A549 (cell line): ENCODE measurements at regions not wholly inside any gene's neighbourhood (a gene's known extent, or its start where the extent isn't known, plus 50 kb on each side); places are given as distances from the start of the nearest gene placed in this dataset.

Experiments
- ATAC-seq, 2 experiments: fragments of 200-7000 bp in 1 of 2; fragments of >200 bp in 1 of 2; cut with Nextera tagmentation in 1 of 2; cut with Tn5 transposase in 1 of 2; 3 replicates each; pipeline versions ENCODE4 v1.8.0 to v1.9.1; 2018 to 2020; ENCODE audit warnings: mild to moderate bottlenecking in 1 of 2, moderate library complexity in 1 of 2
- CTCF ChIA-PET: fragments of 300-600 bp; sonication (Branson Sonifier 250); formaldehyde crosslinking; extraction: SDS; loops from one replicate; lab custom pipeline; 2021; ENCODE audit warnings: antibody characterized with exemption, inconsistent platforms; lab: Yijun Ruan, JAX
- POLR2A ChIA-PET: fragments of 350-600 bp; formaldehyde crosslinking; extraction: SDS; loops from one replicate; lab custom pipeline; 2021; ENCODE audit warnings: antibody characterized with exemption, inconsistent platforms; lab: Yijun Ruan, JAX
- DNase-seq, 2 experiments: peaks; one replicate each; pipeline versions ENCODE4 v3.0.0 to v3.0.0-alpha.2; 2011 to 2016; ENCODE audit warnings: low read depth in 1 of 2, low spot score in 1 of 2
- FAIRE-seq: peaks from 2 replicates; lab custom pipeline; 2011; peaks lifted over from hg19 to GRCh38; lab: Jason Lieb, UNC
- H3K27ac ChIP-seq, 2 experiments: fragments of >200 bp; sonication (Bioruptor Twin); formaldehyde crosslinking; 3 replicates each; pipeline ENCODE4 v1.5.1; 2016 to 2017
- H3K4me1 ChIP-seq: fragments of >200 bp; sonication (Bioruptor Twin); formaldehyde crosslinking; 3 replicates; pipeline ENCODE4 v1.6.1; 2016
- H3K4me2 ChIP-seq: fragments of >200 bp; sonication (Bioruptor Twin); formaldehyde crosslinking; 3 replicates; pipeline ENCODE4 v1.6.1; 2016
- H3K4me3 ChIP-seq: fragments of >200 bp; sonication (Bioruptor Twin); formaldehyde crosslinking; 3 replicates; pipeline ENCODE4 v1.5.1; 2016
- H3K9me3 ChIP-seq: fragments of >200 bp; sonication (Bioruptor Twin); formaldehyde crosslinking; 3 replicates; pipeline ENCODE4 v1.6.1; 2016
- BHLHE40 ChIP-seq: IDR thresholded peaks from 2 replicates; pipeline ENCODE4 v1.6.1; 2012; ENCODE audit warnings: low read depth, low read length, inconsistent platforms
- CBX2 ChIP-seq: fragments of 200-600 bp; sonication (generic); IDR thresholded peaks from 2 replicates; pipeline ENCODE4 v1.6.1; 2016; ENCODE audit warnings: low read depth, mild to moderate bottlenecking, borderline replicate concordance
- CBX8 ChIP-seq: fragments of 200-600 bp; sonication (generic); IDR thresholded peaks from 2 replicates; pipeline ENCODE4 v1.6.1; 2016
- CEBPB ChIP-seq, 2 experiments: fragments of >200 bp in 1 of 2; sonication (Bioruptor Twin) in 1 of 2; formaldehyde crosslinking in 1 of 2; IDR thresholded peaks; 2 replicates each; pipeline ENCODE4 v1.6.1; 2012 to 2016
- EHF ChIP-seq: fragments of 250-450 bp; sonication (Bioruptor Pico); IDR thresholded peaks from 2 replicates; pipeline ENCODE4 v1.5.0; 2020; ENCODE audit warnings: mild to moderate bottlenecking
- EHMT2 ChIP-seq: fragments of 200-600 bp; sonication (generic); IDR thresholded peaks from 2 replicates; pipeline ENCODE4 v1.6.1; 2016; ENCODE audit warnings: antibody characterized with exemption, low read depth, mild to moderate bottlenecking, moderate library complexity
- EP300 ChIP-seq, 2 experiments: fragments of >200 bp; sonication (Bioruptor Twin); formaldehyde crosslinking; IDR thresholded peaks; 2 replicates in 1 of 2; 3 replicates in 1 of 2; pipeline ENCODE4 v1.6.1; 2016 to 2017
- ESRRA ChIP-seq: fragments of 150-350 bp; IDR thresholded peaks from 2 replicates; pipeline ENCODE4 v1.6.1; 2014; ENCODE audit warnings: mild to moderate bottlenecking, low read length, borderline replicate concordance
- FOSL2 ChIP-seq, 2 experiments: fragments of 450-650 bp in 1 of 2; fragments of >200 bp in 1 of 2; sonication (Bioruptor Twin) in 1 of 2; formaldehyde crosslinking; IDR thresholded peaks; 2 replicates each; pipeline versions ENCODE4 v1.5.0 to v1.6.1; 2016 to 2020; ENCODE audit warnings: mild to moderate bottlenecking in 1 of 2, moderate library complexity in 1 of 2
- FOXS1 ChIP-seq: fragments of 250-450 bp; sonication (Bioruptor Pico); IDR thresholded peaks from 2 replicates; pipeline ENCODE4 v1.5.0; 2020; ENCODE audit warnings: mild to moderate bottlenecking, moderate library complexity
- GATA3 ChIP-seq: IDR thresholded peaks from 2 replicates; pipeline ENCODE4 v1.6.1; 2012; ENCODE audit warnings: borderline replicate concordance
- HOXB13 ChIP-seq: fragments of 250-450 bp; sonication (Bioruptor Pico); IDR thresholded peaks from 2 replicates; pipeline ENCODE4 v1.5.0; 2020; ENCODE audit warnings: low read depth, mild to moderate bottlenecking, moderate library complexity
- MYC ChIP-seq: IDR thresholded peaks from 2 replicates; pipeline ENCODE4 v1.6.1; 2012; ENCODE audit warnings: mild to moderate bottlenecking, inconsistent platforms, low read length, improper control_type of control experiment, borderline replicate concordance
- NFE2L2 ChIP-seq: fragments of 150-350 bp; conservative IDR thresholded peaks from 2 replicates; pipeline ENCODE4 v1.6.1; 2014; ENCODE audit warnings: low read length
- NPAS2 ChIP-seq: fragments of 250-450 bp; sonication (Bioruptor Pico); IDR thresholded peaks from 2 replicates; pipeline ENCODE4 v1.8.0; 2022; ENCODE audit warnings: mild to moderate bottlenecking, moderate library complexity, borderline replicate concordance
- POLR2AphosphoS2 ChIP-seq: conservative IDR thresholded peaks from 2 replicates; pipeline ENCODE4 v1.6.1; 2012; ENCODE audit warnings: low read length, improper control_type of control experiment, inconsistent platforms
- RARB ChIP-seq: fragments of 250-450 bp; sonication (Bioruptor Pico); IDR thresholded peaks from 2 replicates; pipeline ENCODE4 v1.8.0; 2021; ENCODE audit warnings: mild to moderate bottlenecking, moderate library complexity
- RCOR1 ChIP-seq: fragments of 150-350 bp; IDR thresholded peaks from 2 replicates; pipeline ENCODE4 v1.6.1; 2014; ENCODE audit warnings: antibody characterized with exemption, low read length, low read depth
- RFX5 ChIP-seq: fragments of 450-650 bp; IDR thresholded peaks from 2 replicates; pipeline ENCODE4 v1.7.1; 2014; ENCODE audit warnings: antibody characterized with exemption, mild to moderate bottlenecking, moderate library complexity
- RNF2 ChIP-seq: fragments of 200-600 bp; sonication (generic); IDR thresholded peaks from 2 replicates; pipeline ENCODE4 v1.6.1; 2016; ENCODE audit warnings: low read depth, mild to moderate bottlenecking, antibody characterized with exemption, moderate library complexity, borderline replicate concordance
- ZFP36 ChIP-seq: fragments of 450-650 bp; IDR thresholded peaks from 2 replicates; pipeline ENCODE4 v1.6.1; 2014; ENCODE audit warnings: borderline replicate concordance; ENCODE audit not compliant: partially characterized antibody
- ZNF302 ChIP-seq: fragments of 250-450 bp; sonication (Bioruptor Pico); IDR thresholded peaks from 2 replicates; pipeline ENCODE4 v1.9.0; 2021; ENCODE audit warnings: inconsistent platforms, mild to moderate bottlenecking, moderate library complexity
- WGBS: methylation state at CpG from one replicate; pipeline ENCODE4 v1.1.6; 2017; ENCODE audit errors: missing lambda C conversion rate; 5-methylcytosine and 5-hydroxymethylcytosine counted together
- TF ChIP-seq, protein P1 (sequence below): IDR thresholded peaks from 2 replicates; pipeline ENCODE4 v1.6.1; 2012
- TF ChIP-seq, protein P2 (sequence below): fragments of 150-350 bp; IDR thresholded peaks from 2 replicates; pipeline ENCODE4 v1.6.1; 2014; ENCODE audit warnings: low read depth, mild to moderate bottlenecking, low read length
- TF ChIP-seq, protein P3 (sequence below): IDR thresholded peaks from 2 replicates; pipeline ENCODE4 v1.6.1; 2012
- TF ChIP-seq, protein P4 (sequence below): fragments of 200-600 bp; sonication (generic); IDR thresholded peaks from 2 replicates; pipeline ENCODE4 v1.6.1; 2016; ENCODE audit warnings: antibody characterized with exemption, mild to moderate bottlenecking, moderate library complexity

DNA sequence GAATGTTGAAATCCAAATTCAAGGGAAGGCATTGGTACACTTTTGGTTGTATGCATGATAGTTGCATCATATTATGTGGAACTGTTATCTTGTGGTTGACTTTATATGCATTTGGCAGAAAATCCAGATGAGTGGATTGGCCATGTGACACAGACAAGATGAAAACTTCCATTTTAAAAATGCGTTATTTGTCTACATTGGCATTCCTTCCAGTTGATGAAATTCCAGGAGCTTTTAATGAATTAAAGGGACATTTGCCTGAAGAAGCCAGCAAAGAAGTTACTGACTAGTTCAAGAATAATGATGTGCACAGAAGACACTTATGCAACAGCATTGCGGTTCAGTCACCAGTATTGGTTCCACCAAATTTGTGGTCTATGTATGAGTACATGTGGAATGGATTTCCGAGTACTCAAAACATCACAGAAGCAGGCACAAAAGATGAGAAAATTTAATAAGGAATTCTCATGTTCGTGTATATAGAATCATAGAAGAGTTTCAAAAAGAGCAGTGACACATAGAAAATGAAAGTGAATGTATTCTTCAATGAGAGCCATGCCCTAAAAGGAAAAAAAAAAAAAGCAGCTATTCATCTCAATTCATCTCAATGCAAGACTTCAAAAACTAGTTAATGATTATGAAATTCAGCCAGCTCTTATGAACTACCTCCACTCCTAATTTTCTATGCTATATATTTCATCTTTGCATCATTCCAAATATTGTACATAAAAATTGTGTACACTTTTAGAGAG is 232.1 kb downstream of the RBM43 start:
- 53% methylated on average over 4 of the region's 4 CpGs for WGBS

DNA sequence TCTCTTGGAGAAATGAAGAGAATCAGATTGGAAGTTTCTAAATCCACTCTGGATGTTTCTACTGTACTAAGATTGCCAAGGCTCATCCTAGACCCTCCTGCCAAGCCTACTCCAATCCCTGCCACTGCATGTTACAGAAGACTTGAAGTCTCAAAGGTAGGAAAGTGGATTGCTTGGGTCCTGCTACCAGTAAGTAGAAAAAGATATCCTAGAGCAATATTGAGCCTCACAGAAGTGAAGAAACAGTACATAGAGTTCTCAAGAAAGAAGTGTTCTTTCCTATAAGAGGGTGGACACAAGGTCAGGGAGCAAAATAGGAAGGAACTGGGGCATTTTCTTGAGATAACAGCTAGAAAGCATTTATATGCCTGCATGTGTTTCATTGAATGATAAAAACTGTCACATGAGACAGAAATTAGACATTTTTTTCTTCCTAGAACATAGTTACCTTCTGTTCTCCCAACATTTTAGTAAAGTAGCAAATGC is 232.9 kb downstream of the RBM43 start:
- no peaks in the 10 kb centered on the region for H3K4me1 ChIP-seq
- DNase-seq (no peak), ATAC-seq (no peak), FAIRE-seq (no peak)
- POLR2A ChIA-PET: no interaction called here
- TF ChIP-seq EHF (CRISPR knock-in tag): no peak
- TF ChIP-seq NPAS2: no peak
- TF ChIP-seq, protein P1, sequence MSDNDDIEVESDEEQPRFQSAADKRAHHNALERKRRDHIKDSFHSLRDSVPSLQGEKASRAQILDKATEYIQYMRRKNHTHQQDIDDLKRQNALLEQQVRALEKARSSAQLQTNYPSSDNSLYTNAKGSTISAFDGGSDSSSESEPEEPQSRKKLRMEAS: no peak
- TF ChIP-seq RCOR1: no peak
- TF ChIP-seq FOXS1 (CRISPR knock-in tag): no peak
- TF ChIP-seq CBX8: no peak
- TF ChIP-seq GATA3: no peak
- TF ChIP-seq, protein P2, sequence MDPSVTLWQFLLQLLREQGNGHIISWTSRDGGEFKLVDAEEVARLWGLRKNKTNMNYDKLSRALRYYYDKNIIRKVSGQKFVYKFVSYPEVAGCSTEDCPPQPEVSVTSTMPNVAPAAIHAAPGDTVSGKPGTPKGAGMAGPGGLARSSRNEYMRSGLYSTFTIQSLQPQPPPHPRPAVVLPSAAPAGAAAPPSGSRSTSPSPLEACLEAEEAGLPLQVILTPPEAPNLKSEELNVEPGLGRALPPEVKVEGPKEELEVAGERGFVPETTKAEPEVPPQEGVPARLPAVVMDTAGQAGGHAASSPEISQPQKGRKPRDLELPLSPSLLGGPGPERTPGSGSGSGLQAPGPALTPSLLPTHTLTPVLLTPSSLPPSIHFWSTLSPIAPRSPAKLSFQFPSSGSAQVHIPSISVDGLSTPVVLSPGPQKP: no peak
- TF ChIP-seq, protein P3, sequence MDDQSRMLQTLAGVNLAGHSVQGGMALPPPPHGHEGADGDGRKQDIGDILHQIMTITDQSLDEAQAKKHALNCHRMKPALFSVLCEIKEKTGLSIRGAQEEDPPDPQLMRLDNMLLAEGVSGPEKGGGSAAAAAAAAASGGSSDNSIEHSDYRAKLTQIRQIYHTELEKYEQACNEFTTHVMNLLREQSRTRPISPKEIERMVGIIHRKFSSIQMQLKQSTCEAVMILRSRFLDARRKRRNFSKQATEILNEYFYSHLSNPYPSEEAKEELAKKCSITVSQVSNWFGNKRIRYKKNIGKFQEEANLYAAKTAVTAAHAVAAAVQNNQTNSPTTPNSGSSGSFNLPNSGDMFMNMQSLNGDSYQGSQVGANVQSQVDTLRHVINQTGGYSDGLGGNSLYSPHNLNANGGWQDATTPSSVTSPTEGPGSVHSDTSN: no peak
- TF ChIP-seq EHMT2: no peak
- no peak for TF ChIP-seq ZFP36
- TF ChIP-seq FOSL2 (IDR thresholded peaks at IDR 0.05): no peak
- TF ChIP-seq FOSL2 (CRISPR knock-in tag; IDR thresholded peaks at IDR 0.05): no peak
- TF ChIP-seq EP300 (IDR thresholded peaks at IDR 0.05): no peak
- no peak for TF ChIP-seq ESRRA
- TF ChIP-seq RFX5: no peak
- CTCF ChIA-PET: no interaction called here
- H3K4me2 ChIP-seq: no peak overlapping the region
- H3K27ac ChIP-seq: no peak overlapping the region
- H3K4me3 ChIP-seq: no peak overlapping the region
- no peaks in the 10 kb centered on the region for H3K9me3 ChIP-seq

More for the DNA sequence above, 232.1 kb downstream of the RBM43 start:
- TF ChIP-seq POLR2AphosphoS2 (no peak), MYC (no peak), NFE2L2 (no peak), BHLHE40 (no peak), ZNF302 (CRISPR knock-in tag) (no peak), ESRRA (no peak), CBX2 (no peak), RNF2 (no peak), CEBPB (IDR thresholded peaks at IDR 0.05) (no peak), HOXB13 (CRISPR knock-in tag) (no peak), FOXS1 (CRISPR knock-in tag) (no peak), RARB (CRISPR knock-in tag) (no peak)
- TF ChIP-seq, protein P2: no peak
- TF ChIP-seq, protein P4, sequence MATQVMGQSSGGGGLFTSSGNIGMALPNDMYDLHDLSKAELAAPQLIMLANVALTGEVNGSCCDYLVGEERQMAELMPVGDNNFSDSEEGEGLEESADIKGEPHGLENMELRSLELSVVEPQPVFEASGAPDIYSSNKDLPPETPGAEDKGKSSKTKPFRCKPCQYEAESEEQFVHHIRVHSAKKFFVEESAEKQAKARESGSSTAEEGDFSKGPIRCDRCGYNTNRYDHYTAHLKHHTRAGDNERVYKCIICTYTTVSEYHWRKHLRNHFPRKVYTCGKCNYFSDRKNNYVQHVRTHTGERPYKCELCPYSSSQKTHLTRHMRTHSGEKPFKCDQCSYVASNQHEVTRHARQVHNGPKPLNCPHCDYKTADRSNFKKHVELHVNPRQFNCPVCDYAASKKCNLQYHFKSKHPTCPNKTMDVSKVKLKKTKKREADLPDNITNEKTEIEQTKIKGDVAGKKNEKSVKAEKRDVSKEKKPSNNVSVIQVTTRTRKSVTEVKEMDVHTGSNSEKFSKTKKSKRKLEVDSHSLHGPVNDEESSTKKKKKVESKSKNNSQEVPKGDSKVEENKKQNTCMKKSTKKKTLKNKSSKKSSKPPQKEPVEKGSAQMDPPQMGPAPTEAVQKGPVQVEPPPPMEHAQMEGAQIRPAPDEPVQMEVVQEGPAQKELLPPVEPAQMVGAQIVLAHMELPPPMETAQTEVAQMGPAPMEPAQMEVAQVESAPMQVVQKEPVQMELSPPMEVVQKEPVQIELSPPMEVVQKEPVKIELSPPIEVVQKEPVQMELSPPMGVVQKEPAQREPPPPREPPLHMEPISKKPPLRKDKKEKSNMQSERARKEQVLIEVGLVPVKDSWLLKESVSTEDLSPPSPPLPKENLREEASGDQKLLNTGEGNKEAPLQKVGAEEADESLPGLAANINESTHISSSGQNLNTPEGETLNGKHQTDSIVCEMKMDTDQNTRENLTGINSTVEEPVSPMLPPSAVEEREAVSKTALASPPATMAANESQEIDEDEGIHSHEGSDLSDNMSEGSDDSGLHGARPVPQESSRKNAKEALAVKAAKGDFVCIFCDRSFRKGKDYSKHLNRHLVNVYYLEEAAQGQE: no peak
- no peak for DNase-seq
- Histone ChIP-seq H3K4me2 (no peak overlapping the region), H3K4me3 (no peak overlapping the region), H3K27ac (no peak overlapping the region), H3K9me3 (no peaks in the 10 kb centered on the region), H3K4me1 (no peaks in the 10 kb centered on the region)
- ChIA-PET POLR2A (no interaction called here), CTCF (no interaction called here)
- no peak for FAIRE-seq
- ATAC-seq: no peak
